Esophagus squamous epithelium (tissue), 5 donors: ENCODE measurements at regions not wholly inside any gene's neighbourhood (a gene's known extent, or its start where the extent isn't known, plus 50 kb on each side); places are given as distances from the start of the nearest gene placed in this dataset.

Experiments used
- DNase-seq: peaks from one replicate; lab custom pipeline; 2025; lab: John Stamatoyannopoulos, UW
- H3K27ac ChIP-seq, 4 donors: fragments of 200-600 bp; sonication (generic); one replicate each; pipeline ENCODE4 v1.5.1; 2016 to 2019; ENCODE audit warnings: mild to moderate bottlenecking in 1 of 4
- H3K27me3 ChIP-seq, 4 donors: fragments of 200-600 bp; sonication (generic); 1 replicate in 3 of 4; 2 replicates in 1 of 4; pipeline versions ENCODE4 v1.5.1 to v1.6.0; 2017 to 2021; ENCODE audit warnings: antibody characterized with exemption in 1 of 4
- H3K36me3 ChIP-seq, 3 donors: fragments of 200-600 bp; sonication (generic); one replicate each; pipeline ENCODE4 v1.5.1; 2016 to 2019
- H3K4me1 ChIP-seq, 3 donors: fragments of 200-600 bp; sonication (generic); one replicate each; pipeline ENCODE4 v1.5.1; 2017 to 2019
- H3K4me3 ChIP-seq, 4 donors: fragments of 200-600 bp; sonication (generic); 1 replicate in 3 of 4; 2 replicates in 1 of 4; pipeline ENCODE4 v1.5.1; 2016 to 2019; ENCODE audit warnings: mild to moderate bottlenecking in 2 of 4, moderate library complexity in 1 of 4
- H3K9me3 ChIP-seq, 3 donors: fragments of 200-600 bp; sonication (generic); one replicate each; pipeline ENCODE4 v1.5.1; 2016 to 2019
- POLR2A ChIP-seq, 4 donors: fragments of 450-650 bp; IDR thresholded peaks; one replicate each; pipeline ENCODE4 v1.6.1; 2017; ENCODE audit warnings: antibody characterized with exemption in 4 of 4, mild to moderate bottlenecking in 4 of 4, moderate library complexity in 3 of 4
- WGBS, 2 donors: methylation state at CpG; one replicate each; pipeline ENCODE4 v1.1.5; 2018; 5-methylcytosine and 5-hydroxymethylcytosine counted together
- intact Hi-C: fragments of 100-400 bp; cut with DNase I; formaldehyde crosslinking; loops from one replicate; pipeline ENCODE4 v1.15.0; 2022
- TF ChIP-seq, protein P1 (sequence below), 6 experiments: fragments of 450-650 bp in 4 of 6; fragments of 200-600 bp in 2 of 6; sonication (generic) in 2 of 6; IDR thresholded peaks; one replicate each; pipeline ENCODE4 v1.5.1; 2016 to 2019; ENCODE audit warnings: antibody characterized with exemption in 6 of 6, mild to moderate bottlenecking in 4 of 6, moderate library complexity in 4 of 6
- donor health status: DM: yes; HTN: yes; CAD: no.

DNA sequence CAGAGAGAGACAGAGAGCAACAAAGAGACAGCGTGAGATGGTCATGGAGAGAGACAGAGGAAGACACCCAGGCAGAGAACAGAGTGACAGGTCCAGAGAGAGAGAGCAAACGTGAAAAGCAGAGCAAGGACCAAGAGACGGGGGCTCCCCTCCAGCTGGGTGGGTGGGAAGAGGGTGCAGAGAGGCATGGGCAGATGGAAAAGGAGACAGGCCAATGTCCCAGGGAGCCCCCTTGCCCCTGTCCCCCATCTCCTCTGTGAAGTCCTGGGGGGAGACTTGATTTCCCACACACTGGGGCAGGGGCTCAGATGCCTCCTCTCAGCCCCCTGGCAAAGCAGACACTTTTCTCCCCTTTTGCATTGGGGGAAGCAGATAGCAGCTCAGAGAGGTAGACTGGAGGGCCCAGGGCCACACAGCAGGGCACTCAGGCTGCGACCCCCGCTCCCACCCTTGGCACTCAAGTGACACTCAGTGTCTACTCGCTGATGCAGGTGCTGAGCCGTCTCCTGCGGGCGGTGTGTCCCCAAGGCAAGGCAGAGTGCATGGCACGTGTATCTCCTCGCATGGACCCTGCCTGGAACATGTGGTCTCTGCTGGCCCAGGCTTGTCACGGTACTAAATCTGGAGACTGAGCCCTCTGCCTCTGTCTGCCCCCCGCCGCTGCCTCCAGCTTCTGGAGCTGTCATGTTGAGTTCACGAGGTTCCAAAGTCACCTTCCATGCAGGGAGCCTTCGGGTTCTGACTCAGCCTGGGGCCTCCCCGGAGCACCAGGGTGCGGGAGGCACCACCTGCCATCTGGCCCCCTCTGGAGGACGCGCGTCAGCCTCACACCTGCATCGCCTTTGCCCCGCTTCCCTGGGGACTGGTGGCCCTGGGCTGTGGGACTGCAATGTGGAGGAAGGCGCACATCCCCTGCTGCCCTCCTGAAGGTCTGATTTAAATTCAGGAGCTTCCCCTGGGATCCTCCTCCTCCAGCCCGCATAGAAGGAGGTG lies 215.9 kb upstream of the GSE1 start:
- DNase-seq: no peak
- Histone ChIP-seq H3K9me3 (no peaks in the 10 kb centered on the region), H3K4me3 (no peak overlapping the region), H3K36me3 (no peaks in the 10 kb centered on the region), H3K27me3 (no peaks in the 10 kb centered on the region), H3K27ac (peak overlapping the region; percentile 62 to 87 (median 79)), H3K4me1 (peaks cover 21 to 48% (median 31%) of the 10 kb centered on the region in 3 donors)
- intact Hi-C loops: no loop called here
- 48 to 53% methylated on average over 13 to 14 of the region's 25 CpGs for WGBS, 2 donors
- TF ChIP-seq POLR2A (IDR thresholded peaks at IDR 0.05): no peak
- TF ChIP-seq, protein P1, sequence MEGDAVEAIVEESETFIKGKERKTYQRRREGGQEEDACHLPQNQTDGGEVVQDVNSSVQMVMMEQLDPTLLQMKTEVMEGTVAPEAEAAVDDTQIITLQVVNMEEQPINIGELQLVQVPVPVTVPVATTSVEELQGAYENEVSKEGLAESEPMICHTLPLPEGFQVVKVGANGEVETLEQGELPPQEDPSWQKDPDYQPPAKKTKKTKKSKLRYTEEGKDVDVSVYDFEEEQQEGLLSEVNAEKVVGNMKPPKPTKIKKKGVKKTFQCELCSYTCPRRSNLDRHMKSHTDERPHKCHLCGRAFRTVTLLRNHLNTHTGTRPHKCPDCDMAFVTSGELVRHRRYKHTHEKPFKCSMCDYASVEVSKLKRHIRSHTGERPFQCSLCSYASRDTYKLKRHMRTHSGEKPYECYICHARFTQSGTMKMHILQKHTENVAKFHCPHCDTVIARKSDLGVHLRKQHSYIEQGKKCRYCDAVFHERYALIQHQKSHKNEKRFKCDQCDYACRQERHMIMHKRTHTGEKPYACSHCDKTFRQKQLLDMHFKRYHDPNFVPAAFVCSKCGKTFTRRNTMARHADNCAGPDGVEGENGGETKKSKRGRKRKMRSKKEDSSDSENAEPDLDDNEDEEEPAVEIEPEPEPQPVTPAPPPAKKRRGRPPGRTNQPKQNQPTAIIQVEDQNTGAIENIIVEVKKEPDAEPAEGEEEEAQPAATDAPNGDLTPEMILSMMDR (IDR thresholded peaks at IDR 0.05): peak in 3 of 6 experiments; percentile 24 to 56 (median 48)

DNA sequence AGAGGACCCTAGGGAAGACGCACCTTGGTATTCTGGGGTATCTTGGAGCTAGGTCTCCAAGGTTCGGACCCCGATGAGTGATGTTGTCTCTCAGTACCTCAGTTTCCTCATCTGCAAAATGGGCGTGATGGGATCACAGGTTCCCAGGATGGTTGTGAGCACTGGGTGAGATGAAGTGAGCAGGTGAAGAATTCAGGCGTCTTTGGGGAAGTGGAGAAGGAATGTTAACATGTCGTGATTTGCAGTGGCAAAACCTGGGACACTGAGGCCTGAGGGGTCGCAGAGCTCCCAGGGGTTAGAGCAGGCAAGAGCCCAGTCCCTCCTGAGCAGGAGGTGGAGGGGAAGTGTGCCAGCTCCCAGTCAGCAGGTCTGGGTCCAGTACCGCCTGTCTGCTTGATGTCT lies 215.1 kb upstream of the GSE1 start:
- H3K27me3 ChIP-seq: no peaks in the 10 kb centered on the region
- H3K4me1 ChIP-seq: peaks cover 21 to 47% (median 31%) of the 10 kb centered on the region in 3 donors
- intact Hi-C loops: no loop called here
- TF ChIP-seq, protein P1 (IDR thresholded peaks at IDR 0.05): no peak
- TF ChIP-seq POLR2A (IDR thresholded peaks at IDR 0.05): no peak
- 83 to 91% methylated on average over 6 to 7 of the region's 8 CpGs for WGBS, 2 donors
- H3K36me3 ChIP-seq: no peaks in the 10 kb centered on the region
- no peak overlapping the region for H3K4me3 ChIP-seq
- no peaks in the 10 kb centered on the region for H3K9me3 ChIP-seq
- no peak overlapping the region for H3K27ac ChIP-seq
- no peak for DNase-seq

DNA sequence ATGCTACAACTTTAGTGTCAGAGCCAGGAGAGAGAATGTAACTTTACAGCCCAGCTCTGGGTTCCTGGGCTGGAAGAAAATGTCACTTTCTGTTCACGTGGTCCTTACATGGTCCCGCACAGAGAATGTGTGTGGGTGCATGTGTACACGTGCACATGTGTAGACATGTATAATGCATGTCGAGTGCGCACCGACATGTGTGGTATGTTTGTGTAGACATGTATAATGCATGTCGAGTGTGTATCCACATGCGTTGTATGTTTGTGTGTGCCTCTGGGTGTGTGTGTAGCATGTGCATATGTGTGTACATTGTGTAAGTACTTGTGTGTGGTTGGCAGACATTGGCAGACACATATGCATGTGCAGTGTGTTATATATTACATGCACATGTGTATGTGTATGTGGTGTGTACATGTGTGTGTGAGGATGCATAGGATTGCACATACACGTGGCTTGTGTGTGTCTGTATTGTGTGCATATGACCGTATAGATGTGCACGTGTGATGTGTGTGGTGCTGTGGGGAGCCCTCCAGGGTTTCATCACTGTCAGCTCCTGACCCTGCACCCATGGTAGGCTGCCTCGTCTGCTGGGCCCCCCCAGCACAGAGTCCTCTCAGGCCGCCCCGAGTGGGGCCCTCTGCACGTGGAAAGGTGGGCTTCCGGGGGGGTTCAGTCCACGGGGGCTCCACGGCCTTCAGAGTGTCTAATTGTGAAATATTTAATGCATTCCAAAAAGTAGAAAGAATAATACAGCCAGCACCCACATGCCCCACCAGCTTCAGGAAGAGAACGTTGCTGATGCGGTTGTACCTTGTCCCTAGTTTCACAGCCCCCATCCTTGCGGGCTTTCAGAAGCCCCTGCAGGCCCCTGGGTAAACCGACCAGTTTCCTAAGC lies 214.2 kb upstream of the GSE1 start:
- Histone ChIP-seq H3K27me3 (no peaks in the 10 kb centered on the region), H3K36me3 (no peaks in the 10 kb centered on the region), H3K4me1 (peaks cover 21 to 38% (median 31%) of the 10 kb centered on the region in 3 donors), H3K9me3 (no peaks in the 10 kb centered on the region), H3K27ac (no peak overlapping the region), H3K4me3 (no peak overlapping the region)
- intact Hi-C loops: no loop called here
- DNase-seq: no peak
- no peak for TF ChIP-seq POLR2A (IDR thresholded peaks at IDR 0.05)
- TF ChIP-seq, protein P1 (IDR thresholded peaks at IDR 0.05): no peak
- WGBS, 2 donors: 82 to 83% methylated on average over 15 to 16 of the region's 22 CpGs

DNA sequence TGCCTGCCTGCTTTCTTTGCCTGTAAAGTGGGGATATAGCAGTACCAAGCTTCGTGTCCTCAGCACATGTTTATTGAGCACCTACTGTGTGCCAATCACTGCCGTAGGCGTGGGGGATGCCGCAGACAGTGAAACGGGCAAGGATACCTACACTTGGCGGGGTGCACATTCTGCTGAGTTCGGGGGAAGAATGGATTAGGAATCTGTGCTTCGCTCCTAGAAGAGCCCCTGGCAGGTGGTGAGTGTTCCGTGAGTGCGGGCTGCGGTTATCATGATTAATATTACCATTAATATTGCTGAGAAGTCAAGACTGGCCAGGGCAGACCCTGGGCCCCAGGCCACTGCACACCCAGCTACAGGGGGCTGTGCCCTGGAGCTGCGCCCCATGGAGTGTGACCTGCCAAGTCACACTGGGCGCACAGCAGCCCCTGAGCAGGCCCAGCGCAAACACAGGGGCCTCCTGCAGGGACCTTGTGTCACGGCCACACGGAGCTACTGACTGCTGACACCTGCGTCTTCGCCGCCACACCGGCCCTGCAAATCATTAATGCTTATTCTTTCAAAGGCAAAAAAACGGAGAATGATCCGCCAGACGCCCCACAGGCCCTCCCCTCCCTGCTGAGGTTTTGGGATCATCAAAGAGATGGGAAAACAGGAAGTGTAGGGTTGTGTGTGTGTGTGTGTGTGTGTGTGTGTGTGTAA lies 213.4 kb upstream of the GSE1 start:
- no peaks in the 10 kb centered on the region for H3K36me3 ChIP-seq
- H3K4me3 ChIP-seq: no peak overlapping the region
- intact Hi-C loops: no loop called here
- no peaks in the 10 kb centered on the region for H3K9me3 ChIP-seq
- TF ChIP-seq POLR2A (IDR thresholded peaks at IDR 0.05): no peak
- TF ChIP-seq, protein P1 (IDR thresholded peaks at IDR 0.05): no peak
- no peak overlapping the region for H3K27ac ChIP-seq
- H3K4me1 ChIP-seq: peaks cover 17 to 30% (median 25%) of the 10 kb centered on the region in 3 donors
- no peak for DNase-seq
- 81 to 88% methylated on average over 16 to 21 of the region's 23 CpGs for WGBS, 2 donors
- H3K27me3 ChIP-seq: no peaks in the 10 kb centered on the region
